Mammary epithelial cell (primary cell): ENCODE measurements at regions not wholly inside any gene's neighbourhood (a gene's known extent, or its start where the extent isn't known, plus 50 kb on each side); places are given as distances from the start of the nearest gene placed in this dataset.

Source experiments
- CTCF ChIP-seq, 2 donors: IDR thresholded peaks in 1 of 2; conservative IDR thresholded peaks in 1 of 2; 2 replicates each; pipeline ENCODE4 v1.5.1; 2011 to 2012; ENCODE audit warnings: inconsistent platforms in 2 of 2, low read length in 2 of 2, mild to moderate bottlenecking in 2 of 2, control low read depth in 1 of 2, low read depth in 1 of 2; ENCODE audit not compliant: insufficient read depth in 1 of 2; ENCODE audit errors: extremely low read depth in 1 of 2
- EZH2 ChIP-seq: IDR thresholded peaks from 2 replicates; pipeline ENCODE4 v1.6.1; 2012; ENCODE audit warnings: low read length, inconsistent platforms, borderline replicate concordance

GRCh38 chr20:53677447-53678314, 84.0 kb upstream of the ZNF217 start:
- TF ChIP-seq CTCF (conservative IDR thresholded peaks at IDR 0.05 in 1 of 2, IDR thresholded peaks at IDR 0.05 in 1 of 2; ENCODE audit: extremely low read depth in 1 of 2, insufficient read depth in 1 of 2, low read depth in 1 of 2, low read length in 2 of 2) (no peak), EZH2 (no peak)
